ENCODE measurements at regions not wholly inside any gene's neighbourhood (a gene's known extent, or its start where the extent isn't known, plus 50 kb on each side); places are given as distances from the start of the nearest gene placed in this dataset.
A peak's percentile ranks its signal among the peaks of the same experiment; 100 is the strongest.

- Histone ChIP-seq H3K36me3 (ENCODE audit: insufficient read depth) (no peaks in the 10 kb centered on the region), H3K4me3 (IDR thresholded peaks at IDR 0.05; ENCODE audit: insufficient read depth, low read depth, low read length) (no peak overlapping the region), H2AFZ (ENCODE audit: low read depth) (no peak overlapping the region), H4K20me1 (ENCODE audit: insufficient read depth) (no peaks in the 10 kb centered on the region), H3K27me3 (ENCODE audit: insufficient read depth, low read depth) (no peaks in the 10 kb centered on the region), H3K4me2 (no peak overlapping the region), H3K4me1 (ENCODE audit: low read depth, poor library complexity, severe bottlenecking) (peaks cover 8% of the 10 kb centered on the region), H3K27ac (no peak overlapping the region), H3K9ac (no peak overlapping the region), H3K79me2 (ENCODE audit: insufficient read depth, low read depth) (no peaks in the 10 kb centered on the region)
- TF ChIP-seq CTCF (conservative IDR thresholded peaks at IDR 0.05; ENCODE audit: low read depth, low read length), result no peak
Measured at GRCh38 chr13:73720216-73720840, 413.9 kb downstream of the KLF12 start.

DNA sequence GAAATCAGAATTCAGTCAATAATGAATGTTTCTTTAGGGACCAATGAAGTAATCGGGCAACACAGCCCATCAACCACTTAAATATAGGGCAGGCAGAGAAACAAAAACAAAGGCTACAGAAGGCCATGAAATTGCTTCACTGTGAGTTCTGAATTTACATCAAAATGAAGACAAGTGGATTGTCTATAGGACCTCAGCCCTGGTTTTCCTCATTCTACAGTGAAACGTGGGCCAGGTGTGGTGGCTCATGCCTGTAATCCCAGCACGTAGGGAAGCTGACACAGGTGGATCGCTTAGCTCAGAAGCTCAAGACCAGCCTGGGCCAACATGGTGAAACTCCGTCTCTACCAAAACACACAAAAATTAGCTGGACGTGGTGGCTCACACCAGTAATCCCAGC, 416.0 kb downstream of the KLF12 start:
- H3K36me3 ChIP-seq (ENCODE audit: insufficient read depth), result no peaks in the 10 kb centered on the region
- H3K4me1 ChIP-seq (ENCODE audit: low read depth, poor library complexity, severe bottlenecking), result peaks cover 9% of the 10 kb centered on the region
- no peak overlapping the region for H3K4me3 ChIP-seq (IDR thresholded peaks at IDR 0.05; ENCODE audit: insufficient read depth, low read depth, low read length)
- no peaks in the 10 kb centered on the region for H4K20me1 ChIP-seq (ENCODE audit: insufficient read depth)
- H3K4me2 ChIP-seq, result no peak overlapping the region
- no peak for TF ChIP-seq CTCF (conservative IDR thresholded peaks at IDR 0.05; ENCODE audit: low read depth, low read length)
- H2AFZ ChIP-seq (ENCODE audit: low read depth), result no peak overlapping the region
- H3K79me2 ChIP-seq (ENCODE audit: insufficient read depth, low read depth), result no peaks in the 10 kb centered on the region
- H3K27me3 ChIP-seq (ENCODE audit: insufficient read depth, low read depth), result no peaks in the 10 kb centered on the region
- H3K27ac ChIP-seq, result no peak overlapping the region
- no peak overlapping the region for H3K9ac ChIP-seq

GRCh38 chr13:73717632-73718031, 416.6 kb downstream of the KLF12 start:
- H3K27me3 ChIP-seq (ENCODE audit: insufficient read depth, low read depth), result no peaks in the 10 kb centered on the region
- no peak overlapping the region for H3K9ac ChIP-seq
- H2AFZ ChIP-seq (ENCODE audit: low read depth), result no peak overlapping the region
- no peaks in the 10 kb centered on the region for H4K20me1 ChIP-seq (ENCODE audit: insufficient read depth)
- TF ChIP-seq CTCF (conservative IDR thresholded peaks at IDR 0.05; ENCODE audit: low read depth, low read length), result no peak
- H3K27ac ChIP-seq, result no peak overlapping the region
- no peak overlapping the region for H3K4me2 ChIP-seq
- H3K4me3 ChIP-seq (IDR thresholded peaks at IDR 0.05; ENCODE audit: insufficient read depth, low read depth, low read length), result no peak overlapping the region
- H3K36me3 ChIP-seq (ENCODE audit: insufficient read depth), result no peaks in the 10 kb centered on the region
- H3K79me2 ChIP-seq (ENCODE audit: insufficient read depth, low read depth), result no peaks in the 10 kb centered on the region
- peaks cover 9% of the 10 kb centered on the region for H3K4me1 ChIP-seq (ENCODE audit: low read depth, poor library complexity, severe bottlenecking)

DNA sequence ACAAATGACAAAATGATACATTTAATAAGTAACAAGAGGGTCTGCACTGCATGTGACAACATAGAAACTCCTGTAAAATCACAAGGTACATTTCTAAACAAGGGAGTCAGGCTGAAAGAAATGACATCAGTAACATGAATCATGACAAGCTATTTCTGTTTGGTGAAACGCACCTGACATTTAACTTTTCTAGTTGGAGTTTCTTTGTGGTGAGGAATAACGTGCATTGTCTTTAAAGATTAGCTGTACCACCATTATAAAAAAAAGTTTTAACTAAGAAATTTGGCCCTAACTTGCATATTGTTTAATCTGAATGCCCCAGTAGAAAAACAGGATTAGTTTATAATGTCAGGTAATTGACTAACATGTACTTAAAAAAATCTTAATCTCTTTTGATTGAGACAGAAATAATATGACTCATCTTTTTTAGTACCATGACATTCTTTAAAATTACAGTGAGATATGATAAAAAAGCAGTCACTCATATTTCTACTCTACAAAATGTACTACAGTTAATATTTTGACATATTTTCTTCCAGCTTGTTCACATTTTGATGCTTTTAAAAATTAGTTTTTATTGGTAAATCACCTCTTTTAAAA, 418.2 kb downstream of the KLF12 start:
- Histone ChIP-seq H3K4me1 (ENCODE audit: low read depth, poor library complexity, severe bottlenecking) (peaks cover 9% of the 10 kb centered on the region), H3K4me2 (peak overlapping the region; percentile 10; the same call in 1 of the 2 replicates), H3K4me3 (IDR thresholded peaks at IDR 0.05; ENCODE audit: insufficient read depth, low read depth, low read length) (no peak overlapping the region), H2AFZ (ENCODE audit: low read depth) (no peak overlapping the region), H3K79me2 (ENCODE audit: insufficient read depth, low read depth) (no peaks in the 10 kb centered on the region), H3K27ac (no peak overlapping the region), H3K9ac (no peak overlapping the region), H3K27me3 (ENCODE audit: insufficient read depth, low read depth) (no peaks in the 10 kb centered on the region), H3K36me3 (ENCODE audit: insufficient read depth) (no peaks in the 10 kb centered on the region), H4K20me1 (ENCODE audit: insufficient read depth) (no peaks in the 10 kb centered on the region)
- no peak for TF ChIP-seq CTCF (conservative IDR thresholded peaks at IDR 0.05; ENCODE audit: low read depth, low read length)
